ENCODE measurements at regions not wholly inside any gene's neighbourhood (a gene's known extent, or its start where the extent isn't known, plus 50 kb on each side); places are given as distances from the start of the nearest gene placed in this dataset.
A peak's percentile ranks its signal among the peaks of the same experiment; 100 is the strongest.

GRCh38 chr3:113132571-113132996 lies 78.8 kb upstream of the BOC start:
- Histone ChIP-seq H3K9me3 (no peaks in the 10 kb centered on the region), H3K27ac (peak overlapping the region in 1 of 4 donors; percentile 19), H3K27me3 (no peaks in the 10 kb centered on the region), H3K4me3 (no peak overlapping the region), H3K4me1 (peaks cover 0 to 5% (median 2%) of the 10 kb centered on the region in 4 donors), H3K36me3 (no peaks in the 10 kb centered on the region)
- intact Hi-C loops (cut with DNase I; ENCODE audit: low total_unique reads) (no loop called here), in situ Hi-C loops (cut with MboI; ENCODE audit: low pct_ligation_motif_present in 1 of 4, low pct_unique_long_range_greater_than_20kb in 1 of 4, low sequenced_read_pairs in 3 of 4) (loop anchor here in 3 of 4 donors (10.0 kb wide), 2 partner anchors 152 to 162 kb away; no protein-coding TSS in a partner anchor)
- 65 to 74% methylated on average over 2 of the region's 2 CpGs for WGBS, 2 donors (ENCODE audit: low coverage in 1 of 2)
- no peak for DNase-seq
- TF ChIP-seq, protein P1, sequence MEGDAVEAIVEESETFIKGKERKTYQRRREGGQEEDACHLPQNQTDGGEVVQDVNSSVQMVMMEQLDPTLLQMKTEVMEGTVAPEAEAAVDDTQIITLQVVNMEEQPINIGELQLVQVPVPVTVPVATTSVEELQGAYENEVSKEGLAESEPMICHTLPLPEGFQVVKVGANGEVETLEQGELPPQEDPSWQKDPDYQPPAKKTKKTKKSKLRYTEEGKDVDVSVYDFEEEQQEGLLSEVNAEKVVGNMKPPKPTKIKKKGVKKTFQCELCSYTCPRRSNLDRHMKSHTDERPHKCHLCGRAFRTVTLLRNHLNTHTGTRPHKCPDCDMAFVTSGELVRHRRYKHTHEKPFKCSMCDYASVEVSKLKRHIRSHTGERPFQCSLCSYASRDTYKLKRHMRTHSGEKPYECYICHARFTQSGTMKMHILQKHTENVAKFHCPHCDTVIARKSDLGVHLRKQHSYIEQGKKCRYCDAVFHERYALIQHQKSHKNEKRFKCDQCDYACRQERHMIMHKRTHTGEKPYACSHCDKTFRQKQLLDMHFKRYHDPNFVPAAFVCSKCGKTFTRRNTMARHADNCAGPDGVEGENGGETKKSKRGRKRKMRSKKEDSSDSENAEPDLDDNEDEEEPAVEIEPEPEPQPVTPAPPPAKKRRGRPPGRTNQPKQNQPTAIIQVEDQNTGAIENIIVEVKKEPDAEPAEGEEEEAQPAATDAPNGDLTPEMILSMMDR (IDR thresholded peaks at IDR 0.05), result no peak
- no peak for TF ChIP-seq EP300 (IDR thresholded peaks at IDR 0.05; ENCODE audit: low read depth)

DNA sequence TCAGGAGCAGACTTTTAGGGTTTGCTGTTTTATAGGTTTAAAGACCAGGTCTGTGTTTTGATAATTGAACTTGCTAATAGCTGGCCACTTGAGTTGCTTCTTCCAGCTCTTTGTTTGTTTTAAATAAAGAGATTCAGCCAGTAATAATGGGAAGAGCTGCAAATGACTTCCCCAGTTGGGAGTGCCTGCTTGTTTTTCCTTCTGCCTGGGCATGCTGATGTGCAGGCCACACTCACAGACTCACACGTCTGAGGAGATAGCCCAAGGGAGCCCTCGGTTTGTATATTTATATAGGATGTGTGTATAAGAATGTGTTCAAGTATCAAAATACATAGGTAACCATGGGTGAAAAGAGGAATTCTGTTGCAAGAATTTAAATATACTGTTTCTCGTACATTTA lies 78.2 kb upstream of the BOC start:
- DNase-seq, result no peak
- Histone ChIP-seq H3K36me3 (no peaks in the 10 kb centered on the region), H3K27me3 (no peaks in the 10 kb centered on the region), H3K9me3 (no peaks in the 10 kb centered on the region), H3K4me1 (peaks cover 0 to 5% (median 2%) of the 10 kb centered on the region in 4 donors), H3K27ac (peak overlapping the region in 1 of 4 donors; percentile 19), H3K4me3 (no peak overlapping the region)
- intact Hi-C loops (cut with DNase I; ENCODE audit: low total_unique reads) (no loop called here), in situ Hi-C loops (cut with MboI; ENCODE audit: low pct_ligation_motif_present in 1 of 4, low pct_unique_long_range_greater_than_20kb in 1 of 4, low sequenced_read_pairs in 3 of 4) (loop anchor here in 3 of 4 donors (10.0 kb wide), 2 partner anchors 152 to 162 kb away; no protein-coding TSS in a partner anchor)
- 41 to 77% methylated on average over 3 of the region's 3 CpGs for WGBS, 2 donors (ENCODE audit: low coverage in 1 of 2)
- no peak for TF ChIP-seq EP300 (IDR thresholded peaks at IDR 0.05; ENCODE audit: low read depth)
- TF ChIP-seq, protein P1 (IDR thresholded peaks at IDR 0.05), result no peak
- no peak for TF ChIP-seq POLR2AphosphoS5 (IDR thresholded peaks at IDR 0.05)
- TF ChIP-seq POLR2A (IDR thresholded peaks at IDR 0.05), result no peak

DNA sequence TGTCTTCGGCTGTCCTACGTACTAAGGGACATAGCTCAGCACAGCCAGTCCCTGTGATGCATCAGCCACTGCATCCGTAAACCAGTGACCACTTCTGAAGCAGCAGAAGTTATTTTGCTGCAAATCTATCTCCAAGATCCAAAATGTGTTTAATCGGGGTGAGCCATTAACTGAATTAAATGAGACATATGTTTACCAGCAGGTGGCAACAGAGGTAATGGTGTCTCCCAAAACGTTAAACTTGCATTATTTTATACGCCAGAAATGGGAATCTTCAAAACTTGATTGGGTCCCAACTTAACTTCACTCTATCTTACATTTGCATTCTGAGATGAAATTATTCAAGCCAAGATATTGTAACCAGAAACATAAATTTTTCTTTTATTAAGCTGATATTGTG lies 75.3 kb upstream of the BOC start:
- DNase-seq, result no peak
- Histone ChIP-seq H3K4me3 (no peak overlapping the region), H3K4me1 (peaks cover 0 to 5% (median 3%) of the 10 kb centered on the region in 4 donors), H3K9me3 (no peaks in the 10 kb centered on the region), H3K27ac (peak overlapping the region in 2 of 4 donors; percentile 10 to 41), H3K27me3 (no peaks in the 10 kb centered on the region), H3K36me3 (no peaks in the 10 kb centered on the region)
- WGBS, 2 donors (ENCODE audit: low coverage in 1 of 2), result 38 to 42% methylated on average over 6 of the region's 6 CpGs
- in situ Hi-C loops (cut with MboI; ENCODE audit: low pct_ligation_motif_present in 1 of 4, low pct_unique_long_range_greater_than_20kb in 1 of 4, low sequenced_read_pairs in 3 of 4), result loop anchor here in 3 of 4 donors (10.0 kb wide), 2 partner anchors 149 to 159 kb away; no protein-coding TSS in a partner anchor
- TF ChIP-seq EP300 (IDR thresholded peaks at IDR 0.05; ENCODE audit: low read depth), result no peak
- TF ChIP-seq, protein P1 (IDR thresholded peaks at IDR 0.05), result peak; percentile 32 to 52 (median 37)
- intact Hi-C loops (cut with DNase I; ENCODE audit: low total_unique reads), result loop anchor here (5.0 kb wide), 1 partner anchor 151 kb away; no protein-coding TSS in a partner anchor

- peaks cover 0 to 8% (median 6%) of the 10 kb centered on the region in 4 donors for H3K4me1 ChIP-seq
- in situ Hi-C loops (cut with MboI; ENCODE audit: low pct_ligation_motif_present in 1 of 4, low pct_unique_long_range_greater_than_20kb in 1 of 4, low sequenced_read_pairs in 3 of 4) (loop anchor here in 3 of 4 donors (10.0 kb wide), 2 partner anchors 148 to 158 kb away; no protein-coding TSS in a partner anchor), intact Hi-C loops (cut with DNase I; ENCODE audit: low total_unique reads) (loop anchor here (5.0 kb wide), 1 partner anchor 151 kb away; no protein-coding TSS in a partner anchor)
Observed at GRCh38 chr3:113136544-113136943, 74.8 kb upstream of the BOC start.

More at GRCh38 chr3:113136544-113136943, 74.8 kb upstream of the BOC start:
- no peaks in the 10 kb centered on the region for H3K36me3 ChIP-seq
- H3K27me3 ChIP-seq, result no peaks in the 10 kb centered on the region
- TF ChIP-seq, protein P1 (IDR thresholded peaks at IDR 0.05), result no peak
- TF ChIP-seq POLR2AphosphoS5 (IDR thresholded peaks at IDR 0.05), result no peak
- TF ChIP-seq EP300 (IDR thresholded peaks at IDR 0.05; ENCODE audit: low read depth), result no peak
- no peak for TF ChIP-seq POLR2A (IDR thresholded peaks at IDR 0.05)
- H3K4me3 ChIP-seq, result no peak overlapping the region
- WGBS, 2 donors (ENCODE audit: low coverage in 1 of 2), result 91 to 100% methylated on average over 5 of the region's 5 CpGs
- no peak for DNase-seq
- H3K9me3 ChIP-seq, result no peaks in the 10 kb centered on the region
- H3K27ac ChIP-seq, result peak overlapping the region in 1 of 4 donors; percentile 10

Measured in transverse colon (tissue), 4 donors.